ENCODE measurements at regions not wholly inside any gene's neighbourhood (a gene's known extent, or its start where the extent isn't known, plus 50 kb on each side); places are given as distances from the start of the nearest gene placed in this dataset.
"Not testable (repeated sequence)": the region's sequence is repeated elsewhere in the genome, so short reads cannot be mapped to it uniquely, and the experiment has no call there.

DNA sequence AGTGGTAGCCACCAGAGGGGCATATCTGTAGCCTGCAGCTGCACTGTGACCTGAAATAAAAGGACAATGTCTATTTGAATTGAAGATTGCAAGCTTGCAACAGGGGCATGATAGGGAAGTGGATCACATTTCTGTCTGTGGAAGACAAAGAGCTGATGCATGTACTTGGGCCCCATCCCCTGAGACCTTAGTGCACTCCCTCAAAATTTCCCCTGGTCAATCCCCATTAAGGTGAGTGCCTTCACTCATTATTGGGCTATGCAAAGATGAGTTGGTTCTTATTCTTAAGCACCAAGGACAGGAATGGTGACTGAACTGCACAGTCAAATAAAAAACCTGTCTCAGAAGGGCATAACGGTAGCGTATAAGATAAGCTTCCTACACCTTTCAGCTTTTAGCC lies 273.1 kb upstream of the ARSJ start:
- no peak for DNase-seq

GRCh38 chr4:114257501-114257900 lies 278.1 kb upstream of the ARSJ start:
- DNase-seq: no peak

- DNase-seq: not testable (repeated sequence)
These were observed 283.0 kb upstream of the ARSJ start for GRCh38 chr4:114262421-114262820.

DNA sequence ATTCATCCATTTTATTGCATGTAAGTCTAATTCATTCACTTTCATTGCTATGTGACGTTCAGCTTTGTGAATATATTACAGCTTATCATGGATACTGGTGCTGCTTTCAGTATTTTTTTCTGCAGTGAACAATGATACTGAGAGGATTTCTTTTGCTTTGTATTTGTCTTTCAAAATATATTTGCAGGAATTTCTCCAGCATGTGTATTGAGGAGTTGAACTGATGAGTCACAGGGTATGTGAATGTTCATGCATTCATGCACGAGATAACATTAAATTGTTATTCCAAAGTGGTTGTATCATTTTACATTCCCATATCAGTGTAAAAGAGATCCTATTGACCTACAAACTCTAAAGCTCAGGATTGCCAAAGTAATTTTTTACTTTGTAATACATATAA lies 283.8 kb upstream of the ARSJ start:
- DNase-seq: no peak

GRCh38 chr4:114264452-114264851 lies 285.0 kb upstream of the ARSJ start:
- no peak for DNase-seq

DNA sequence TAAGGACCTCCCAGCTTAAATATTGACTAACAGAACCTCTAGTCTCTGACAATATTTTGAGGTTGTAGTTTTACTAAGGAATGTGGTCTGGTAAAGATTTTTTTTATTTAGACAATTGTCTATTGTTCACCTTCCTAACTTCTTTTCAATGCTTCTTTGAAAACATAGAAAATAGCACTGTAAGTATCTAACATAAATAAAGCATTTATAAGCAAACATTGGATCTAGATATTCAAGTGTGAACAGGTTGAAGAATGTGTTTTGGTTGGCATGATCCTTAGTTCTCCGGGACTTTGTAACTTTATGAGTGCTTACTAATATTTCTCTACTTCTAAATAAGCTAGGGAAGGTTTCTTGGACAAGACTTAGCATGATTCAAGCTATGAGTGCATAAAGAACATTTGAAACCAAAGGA lies 285.4 kb upstream of the ARSJ start:
- no peak for DNase-seq

DNA sequence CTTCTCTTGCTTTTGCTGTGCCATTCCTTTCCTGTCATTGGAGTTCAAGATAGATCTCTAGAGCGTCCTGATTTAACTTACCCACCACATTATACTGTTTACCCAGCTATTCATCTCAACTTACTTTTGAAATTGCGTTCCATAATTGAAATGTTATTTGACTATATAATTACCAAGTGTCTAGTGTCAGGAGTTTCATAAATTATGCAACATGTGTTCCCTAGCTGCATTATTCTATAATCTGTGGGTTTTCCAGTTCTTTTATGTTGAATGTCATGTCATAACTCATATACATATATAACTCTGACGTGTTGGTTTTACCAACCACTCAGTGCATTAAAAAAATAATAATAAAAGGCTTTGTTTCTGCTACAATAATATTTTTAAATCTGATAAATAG lies 285.9 kb upstream of the ARSJ start:
- no peak for DNase-seq

- DNase-seq: no peak
These were observed 288.5 kb upstream of the ARSJ start for GRCh38 chr4:114267976-114268375.

- no peak for DNase-seq
These were observed 291.6 kb upstream of the ARSJ start for GRCh38 chr4:114271031-114271430.

GRCh38 chr4:114272226-114272625 lies 292.8 kb upstream of the ARSJ start:
- no peak for DNase-seq

DNA sequence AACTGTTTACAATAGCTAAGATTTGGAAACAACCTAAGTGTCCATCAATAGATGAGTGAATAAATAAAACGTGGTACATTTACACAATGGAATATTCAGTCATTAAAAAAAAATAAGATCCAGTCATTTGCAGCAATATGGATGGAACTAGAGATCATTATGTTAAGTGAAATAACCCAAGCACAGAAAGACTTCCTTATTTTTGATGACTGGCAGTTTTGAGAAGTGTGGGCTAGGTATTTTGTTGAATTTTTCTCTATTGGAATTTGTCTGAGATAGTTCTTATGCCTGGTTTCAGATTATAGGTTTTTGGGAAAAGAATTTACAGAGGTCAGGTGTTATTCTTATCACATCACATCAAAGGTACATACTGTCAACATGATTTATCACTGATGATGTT lies 293.8 kb upstream of the ARSJ start:
- no peak for DNase-seq

- no peak for DNase-seq
These were observed 298.2 kb upstream of the ARSJ start for GRCh38 chr4:114277690-114278089.

DNA sequence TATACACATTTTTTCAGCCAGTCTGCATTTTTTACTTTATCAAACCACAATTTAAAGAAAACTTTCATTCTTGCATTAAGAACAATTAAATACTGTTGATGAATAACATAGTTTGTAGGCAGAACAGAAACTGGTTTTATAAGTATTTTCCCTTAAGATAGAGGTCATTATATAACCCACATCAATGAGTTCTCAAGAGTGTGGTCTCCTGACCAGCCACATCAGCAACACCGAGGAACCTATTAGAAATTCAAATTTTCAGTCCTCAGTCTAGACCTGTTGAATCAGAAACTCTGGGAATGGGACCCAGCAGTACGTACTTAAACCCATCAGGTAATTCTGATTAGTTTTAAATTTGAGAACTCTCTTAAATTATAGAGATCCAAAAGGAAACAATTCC lies 299.6 kb upstream of the ARSJ start:
- no peak for DNase-seq

DNA sequence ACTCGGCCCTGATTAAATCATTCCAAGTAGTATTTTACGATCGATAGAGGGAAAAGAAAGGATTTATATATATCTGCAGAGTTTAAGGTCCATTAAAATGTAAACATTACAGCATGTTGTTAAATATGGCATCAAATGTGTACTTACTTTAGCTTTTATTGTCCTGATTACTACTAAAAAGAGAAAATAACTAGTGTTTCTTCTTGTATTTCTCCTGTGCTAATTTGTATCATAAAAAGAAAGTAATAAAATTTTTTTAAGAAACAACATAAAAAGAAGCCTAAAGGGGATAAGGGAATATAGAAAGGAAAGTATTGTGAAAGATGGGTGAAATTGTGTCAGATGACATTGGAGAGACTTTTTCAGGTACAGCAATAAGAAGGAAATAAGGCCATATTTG lies 300.3 kb upstream of the ARSJ start:
- DNase-seq: no peak

DNA sequence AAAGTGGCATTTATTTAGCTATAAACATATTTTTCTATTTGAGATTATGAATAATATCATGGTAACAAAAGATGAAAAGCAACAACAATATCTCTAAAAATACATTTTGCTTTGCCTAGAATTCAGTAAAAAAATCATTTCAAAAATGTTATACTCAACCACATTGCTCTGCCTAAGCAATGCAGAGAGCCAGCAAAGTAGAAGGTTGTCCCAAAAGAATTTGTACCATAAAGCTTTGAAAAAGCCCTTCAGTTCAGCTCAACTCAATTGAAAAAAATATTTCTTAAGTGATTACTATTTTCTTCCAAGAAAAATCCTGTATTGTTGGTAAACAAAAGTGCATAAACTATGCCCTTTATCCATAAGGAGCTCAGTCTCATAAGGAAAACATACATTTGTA lies 301.2 kb upstream of the ARSJ start:
- DNase-seq: no peak

- no peak for DNase-seq
These were observed 301.9 kb upstream of the ARSJ start for GRCh38 chr4:114281164-114281960.

DNA sequence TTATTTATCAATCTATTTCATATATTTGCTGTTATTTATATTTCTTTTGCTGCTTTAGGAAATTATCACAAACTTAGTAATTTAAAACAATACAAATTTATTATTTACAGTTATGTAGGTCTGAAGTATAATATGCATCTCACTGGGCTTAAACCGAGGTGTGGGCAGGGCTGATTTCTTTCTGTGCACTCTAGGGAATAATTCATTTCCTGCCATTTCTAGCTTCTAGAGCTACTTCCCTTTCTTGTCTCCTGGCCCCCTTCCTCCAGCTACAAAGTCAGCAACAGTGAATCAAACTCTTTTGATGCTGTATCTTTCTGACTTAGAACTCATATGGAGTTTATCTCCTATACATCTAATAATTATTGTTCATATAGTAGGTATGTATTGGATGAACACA lies 303.5 kb upstream of the ARSJ start:
- no peak for DNase-seq

DNA sequence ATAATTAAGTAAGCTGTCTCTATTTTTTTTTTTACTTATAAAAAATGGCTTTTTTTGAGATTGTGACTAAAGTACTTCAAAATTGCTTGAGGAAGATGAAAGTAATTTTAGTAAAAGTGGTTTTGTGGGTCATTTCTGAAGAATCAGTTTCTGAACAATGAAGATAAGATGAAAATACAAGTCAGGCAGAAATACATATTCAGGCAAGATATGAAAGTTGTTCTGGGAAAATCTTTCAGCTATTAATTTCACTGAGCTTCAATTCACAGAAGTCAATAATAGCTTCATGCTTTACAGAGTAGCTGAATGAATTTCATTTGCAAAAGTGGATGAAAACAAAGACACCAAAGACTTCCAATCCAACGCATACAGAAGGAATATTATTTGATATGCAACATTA lies 305.2 kb upstream of the ARSJ start:
- DNase-seq: no peak

- DNase-seq: no peak
These were observed 306.9 kb upstream of the ARSJ start for GRCh38 chr4:114286262-114286810.

- no peak for DNase-seq
These were observed 307.7 kb upstream of the ARSJ start for GRCh38 chr4:114287079-114287696.

- DNase-seq: no peak
These were observed 302.5 kb upstream of the UGT8 start for GRCh38 chr4:114296126-114296525.

DNA sequence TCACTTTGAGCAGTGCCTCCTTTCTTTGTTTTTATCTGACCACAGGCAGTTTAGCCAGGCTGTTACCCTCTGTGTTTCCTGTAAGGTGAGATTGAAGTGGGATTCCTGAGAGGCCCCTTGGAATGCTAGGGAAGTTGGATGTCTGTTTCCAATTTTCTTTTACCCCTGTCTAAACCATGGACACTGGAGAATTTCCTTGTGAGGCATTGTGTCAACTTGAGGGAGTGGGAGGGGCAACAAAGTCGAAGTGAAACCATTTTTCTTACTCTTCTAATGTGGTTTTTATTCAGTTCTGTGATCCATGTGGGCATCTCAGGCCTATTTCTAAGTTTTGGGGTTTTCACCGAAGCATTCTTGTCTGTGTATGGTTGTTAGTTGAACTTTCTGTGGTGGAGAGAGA lies 296.1 kb upstream of the UGT8 start:
- no peak for DNase-seq

- no peak for DNase-seq
These were observed 294.6 kb upstream of the UGT8 start for GRCh38 chr4:114304046-114304445.

DNA sequence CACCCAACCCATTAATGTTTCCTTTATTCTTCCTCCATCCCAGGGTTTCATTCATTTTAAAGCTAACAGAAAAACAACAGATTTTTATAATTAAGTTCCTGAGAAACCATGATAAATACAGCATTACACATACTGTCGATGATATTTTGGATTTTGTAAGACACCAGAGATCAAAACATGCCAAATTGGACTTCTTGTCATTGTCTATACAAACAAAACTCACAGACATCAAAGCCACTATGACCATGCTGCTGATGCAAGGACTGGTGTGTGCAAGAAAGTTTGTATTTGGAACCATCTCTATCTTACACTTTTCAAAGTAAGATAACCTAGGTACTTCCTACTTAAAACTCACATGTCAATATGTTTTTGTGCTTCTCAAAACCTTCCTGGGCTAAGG lies 294.0 kb upstream of the UGT8 start:
- DNase-seq: no peak

DNA sequence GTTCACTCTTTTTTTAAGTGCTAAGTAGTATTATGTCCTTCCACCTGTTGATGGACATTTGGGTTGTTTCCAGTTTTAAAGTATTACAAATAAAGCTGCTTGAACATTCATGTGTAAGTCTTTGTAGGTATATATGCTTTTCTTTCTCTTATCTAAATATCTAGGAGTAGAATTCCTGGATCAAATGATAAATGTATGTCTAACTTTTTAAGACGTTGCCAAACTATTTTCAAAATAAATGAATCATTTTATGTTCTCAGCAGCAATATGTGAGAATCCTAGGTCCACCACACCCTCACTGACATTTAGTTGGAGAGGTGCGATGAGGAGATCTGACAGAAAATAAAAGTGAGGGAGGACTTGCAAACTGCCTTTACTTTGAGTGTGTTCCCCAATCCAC lies 291.7 kb upstream of the UGT8 start:
- no peak for DNase-seq

Data from eye (tissue), 1 donor.